HepG2 (cell line): ENCODE measurements at regions not wholly inside any gene's neighbourhood (a gene's known extent, or its start where the extent isn't known, plus 50 kb on each side); places are given as distances from the start of the nearest gene placed in this dataset.

Experiments used
- ATAC-seq: fragments of 200-7000 bp; cut with Tn5 transposase; 3 replicates; pipeline ENCODE4 v1.9.1; 2020; ENCODE audit warnings: mild to moderate bottlenecking, moderate library complexity
- BruUV-seq: library from RNA; stranded (reverse); fragments of 400-500 nt; replicated peaks from 2 replicates; lab custom pipeline; 2021; lab: Mats Ljungman, UMichigan
- CTCF ChIA-PET: fragments of 300-600 bp; formaldehyde crosslinking; extraction: SDS; loops from one replicate; lab custom pipeline; 2021; ENCODE audit warnings: low total read pairs, inconsistent platforms, low intra/inter-chr PET ratio; lab: Yijun Ruan, JAX
- POLR2A ChIA-PET: fragments of 350-600 bp; sonication (Branson Sonifier 250); formaldehyde crosslinking; loops from one replicate; lab custom pipeline; 2020; ENCODE audit warnings: antibody characterized with exemption, inconsistent platforms; lab: Yijun Ruan, JAX
- DNase-seq: peaks from one replicate; pipeline ENCODE4 v3.0.0-alpha.2; 2015; ENCODE audit warnings: low spot score
- FAIRE-seq: peaks from 3 replicates; lab custom pipeline; 2011; peaks lifted over from hg19 to GRCh38; lab: Jason Lieb, UNC
- H2AFZ ChIP-seq: one replicate; pipeline ENCODE4 v1.6.1; 2011; ENCODE audit warnings: low read length, inconsistent platforms
- H3K27ac ChIP-seq: fragments of 300-600 bp; 3 replicates; pipeline ENCODE4 v1.8.0; 2011; ENCODE audit warnings: mixed run types, mild to moderate bottlenecking, mixed read lengths, low read length, inconsistent platforms; ENCODE audit not compliant: insufficient read depth; ENCODE audit errors: extremely low read length
- H3K27me3 ChIP-seq, 2 experiments: fragments of 200-600 bp in 1 of 2; 2 replicates in 1 of 2; 3 replicates in 1 of 2; pipeline versions ENCODE4 v1.6.0 to v1.8.0; 2011; ENCODE audit warnings: low read length in 2 of 2, mild to moderate bottlenecking in 2 of 2, moderate library complexity in 2 of 2, inconsistent platforms in 1 of 2; ENCODE audit not compliant: insufficient read depth in 2 of 2, control insufficient read depth in 1 of 2
- H3K36me3 ChIP-seq, 2 experiments: fragments of 200-600 bp in 1 of 2; replicated peaks in 1 of 2; 2 replicates in 1 of 2; 3 replicates in 1 of 2; pipeline versions ENCODE4 v1.5.1 to v1.8.0; 2011; ENCODE audit warnings: low read length in 2 of 2, inconsistent platforms in 1 of 2; ENCODE audit not compliant: insufficient read depth in 2 of 2, control insufficient read depth in 1 of 2
- H3K4me1 ChIP-seq: 2 replicates; pipeline ENCODE4 v1.5.1; 2012; ENCODE audit warnings: low read length, inconsistent platforms; ENCODE audit not compliant: insufficient read depth
- H3K4me2 ChIP-seq: 2 replicates; pipeline ENCODE4 v1.6.0; 2011; ENCODE audit warnings: low read depth, low read length, inconsistent platforms
- H3K4me3 ChIP-seq, 3 experiments: fragments of 200-600 bp in 1 of 3; sonication (generic), shearing (Covaris generic) in 1 of 3; replicated peaks in 1 of 3; 2 replicates each; pipeline ENCODE4 v1.5.1; 2011 to 2016; ENCODE audit warnings: low read length in 3 of 3, inconsistent platforms in 2 of 3, low read depth in 2 of 3, mild to moderate bottlenecking in 2 of 3, control low read depth in 1 of 3, mixed read lengths in 1 of 3; ENCODE audit not compliant: insufficient read depth in 1 of 3
- H3K79me2 ChIP-seq: one replicate; pipeline ENCODE4 v1.6.1; 2011; ENCODE audit warnings: low read length, inconsistent platforms; ENCODE audit not compliant: insufficient read depth
- H3K9ac ChIP-seq: 2 replicates; pipeline ENCODE4 v1.6.0; 2011; ENCODE audit warnings: mild to moderate bottlenecking, low read depth, low read length, inconsistent platforms; ENCODE audit not compliant: insufficient read depth
- H3K9me3 ChIP-seq: 2 replicates; pipeline ENCODE4 v1.5.1; 2012; ENCODE audit warnings: mild to moderate bottlenecking, low read length
- H4K20me1 ChIP-seq: 2 replicates; pipeline ENCODE4 v1.6.0; 2011; ENCODE audit warnings: inconsistent platforms, mild to moderate bottlenecking, low read length, moderate library complexity; ENCODE audit not compliant: insufficient read depth
- ETV5 ChIP-seq: IDR thresholded peaks from 2 replicates; pipeline ENCODE4 v1.6.1; 2018; ENCODE audit warnings: missing biosample characterization, missing genetic modification reagents, inconsistent platforms, borderline replicate concordance
- GTF3A ChIP-seq: sonication (generic); formaldehyde crosslinking; conservative IDR thresholded peaks from 2 replicates; pipeline ENCODE4 v1.4.0; 2020; ENCODE audit warnings: mild to moderate bottlenecking, missing genetic modification reagents
- HDAC2 ChIP-seq: sonication (generic); formaldehyde crosslinking; IDR thresholded peaks from 2 replicates; pipeline ENCODE4 v1.4.0; 2020; ENCODE audit warnings: missing genetic modification reagents
- HNRNPLL ChIP-seq: fragments of 200-400 bp; formaldehyde crosslinking; IDR thresholded peaks from 2 replicates; pipeline ENCODE4 v1.6.1; 2017; ENCODE audit warnings: mild to moderate bottlenecking, low read depth, low read length; ENCODE audit not compliant: poor library complexity, severe bottlenecking
- MYC ChIP-seq: sonication (generic); formaldehyde crosslinking; IDR thresholded peaks from 2 replicates; pipeline ENCODE4 v1.9.0; 2021; ENCODE audit warnings: missing genetic modification reagents, borderline replicate concordance
- PAF1 ChIP-seq: IDR thresholded peaks from 2 replicates; pipeline ENCODE4 v1.6.1; 2016; ENCODE audit warnings: missing genetic modification reagents, missing compliant biosample characterization
- SMARCC2 ChIP-seq: fragments of 450-650 bp; IDR thresholded peaks from 2 replicates; pipeline ENCODE4 v1.6.1; 2017; ENCODE audit warnings: antibody characterized with exemption, mild to moderate bottlenecking
- ZBTB21 ChIP-seq: sonication (generic); formaldehyde crosslinking; IDR thresholded peaks from 2 replicates; pipeline ENCODE4 v1.4.0; 2020; ENCODE audit warnings: missing genetic modification reagents
- ZFP36L2 ChIP-seq: sonication (generic); formaldehyde crosslinking; IDR thresholded peaks from 2 replicates; pipeline ENCODE4 v1.4.0; 2020; ENCODE audit warnings: missing genetic modification reagents
- ZNF431 ChIP-seq: sonication (generic); formaldehyde crosslinking; IDR thresholded peaks from 2 replicates; pipeline ENCODE4 v1.9.0; 2022; ENCODE audit warnings: missing genetic modification reagents, low read depth, mild to moderate bottlenecking, borderline replicate concordance
- ZNF577 ChIP-seq: sonication (generic); formaldehyde crosslinking; IDR thresholded peaks from 2 replicates; pipeline ENCODE4 v1.4.0; 2020; ENCODE audit warnings: mild to moderate bottlenecking, low read depth, missing genetic modification reagents, borderline replicate concordance
- ZNF724P ChIP-seq: sonication (generic); formaldehyde crosslinking; IDR thresholded peaks from 2 replicates; pipeline ENCODE4 v1.8.0; 2022; ENCODE audit warnings: missing genetic modification reagents, borderline replicate concordance
- WGBS: methylation state at CpG from one replicate; pipeline ENCODE4 v1.1.6; 2017; ENCODE audit warnings: low lambda C conversion rate; 5-methylcytosine and 5-hydroxymethylcytosine counted together
- in situ Hi-C: cut with HindIII; loops from 2 replicates; pipeline ENCODE4 v1.10.0; 2017; ENCODE audit warnings: low pct_unique_long_range_greater_than_20kb; ENCODE audit not compliant: extremely low pct_ligation_motif_present
- intact Hi-C: fragments of 100-400 bp; cut with micrococcal nuclease; formaldehyde crosslinking; loops from one replicate; pipeline ENCODE4 v1.10.0; 2022; ENCODE audit not compliant: unreplicated experiment
- TF ChIP-seq, protein P1 (sequence below): sonication (generic); formaldehyde crosslinking; IDR thresholded peaks from 2 replicates; pipeline ENCODE4 v1.5.0; 2020; ENCODE audit warnings: missing genetic modification reagents
- TF ChIP-seq, protein P2 (sequence below): sonication (generic); formaldehyde crosslinking; IDR thresholded peaks from 2 replicates; pipeline ENCODE4 v1.4.0; 2020; ENCODE audit warnings: low read depth, mild to moderate bottlenecking, missing genetic modification reagents

DNA sequence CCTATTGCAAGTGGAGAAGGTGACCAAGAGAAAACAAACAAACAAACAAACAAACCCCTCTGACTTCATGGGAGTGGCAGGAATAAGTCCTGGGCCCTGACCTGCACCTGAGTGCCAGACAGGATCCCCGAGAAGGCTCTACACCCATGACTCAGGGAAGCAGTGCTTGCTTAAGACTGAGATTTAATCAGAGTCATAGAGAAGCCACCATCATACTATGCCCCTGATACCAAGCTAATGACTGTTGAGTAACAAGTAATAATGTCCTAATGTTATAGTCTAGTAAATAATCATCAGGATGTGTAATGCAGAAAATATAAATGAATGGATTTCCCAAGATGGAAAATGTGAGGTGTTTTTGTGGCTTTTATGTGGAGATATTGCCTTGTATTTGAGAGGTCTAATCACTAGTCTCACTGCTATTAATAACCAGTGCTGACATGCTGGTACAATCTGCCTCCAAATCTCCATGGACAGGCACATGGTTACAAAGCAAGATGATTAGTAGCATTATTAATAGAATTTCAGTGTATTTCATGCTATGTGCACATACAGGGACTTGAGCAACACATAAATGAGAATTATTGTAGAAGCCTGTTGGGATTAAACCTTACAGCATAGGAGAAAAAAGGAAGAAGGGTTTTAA, 1290.9 kb downstream of the MRPL39 start:
- Histone ChIP-seq H2AFZ (no peak overlapping the region), H3K79me2 (no peaks in the 10 kb centered on the region), H3K9ac (no peak overlapping the region), H3K4me3 (no peak overlapping the region), H3K4me1 (no peaks in the 10 kb centered on the region), H3K36me3 (no peaks in the 10 kb centered on the region), H3K4me2 (no peak overlapping the region), H3K27ac (no peak overlapping the region), H4K20me1 (no peaks in the 10 kb centered on the region), H3K9me3 (peaks cover 80% of the 10 kb centered on the region), H3K27me3 (no peaks in the 10 kb centered on the region)
- WGBS: 0% methylated on average over 1 of the region's 1 CpG
- no peak for ATAC-seq
- ChIA-PET POLR2A (no interaction called here), CTCF (no interaction called here)
- TF ChIP-seq ZNF724P (no peak), HNRNPLL (no peak), MYC (no peak), ZFP36L2 (CRISPR knock-in tag) (no peak), ZNF431 (CRISPR knock-in tag) (no peak), ZNF577 (no peak), GTF3A (CRISPR knock-in tag) (no peak), HDAC2 (CRISPR knock-in tag) (no peak), ZBTB21 (CRISPR knock-in tag) (no peak), ETV5 (CRISPR knock-in tag) (no peak), SMARCC2 (no peak), PAF1 (CRISPR knock-in tag) (no peak)
- TF ChIP-seq, protein P1, sequence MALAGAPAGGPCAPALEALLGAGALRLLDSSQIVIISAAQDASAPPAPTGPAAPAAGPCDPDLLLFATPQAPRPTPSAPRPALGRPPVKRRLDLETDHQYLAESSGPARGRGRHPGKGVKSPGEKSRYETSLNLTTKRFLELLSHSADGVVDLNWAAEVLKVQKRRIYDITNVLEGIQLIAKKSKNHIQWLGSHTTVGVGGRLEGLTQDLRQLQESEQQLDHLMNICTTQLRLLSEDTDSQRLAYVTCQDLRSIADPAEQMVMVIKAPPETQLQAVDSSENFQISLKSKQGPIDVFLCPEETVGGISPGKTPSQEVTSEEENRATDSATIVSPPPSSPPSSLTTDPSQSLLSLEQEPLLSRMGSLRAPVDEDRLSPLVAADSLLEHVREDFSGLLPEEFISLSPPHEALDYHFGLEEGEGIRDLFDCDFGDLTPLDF (CRISPR knock-in tag): no peak
- TF ChIP-seq, protein P2, sequence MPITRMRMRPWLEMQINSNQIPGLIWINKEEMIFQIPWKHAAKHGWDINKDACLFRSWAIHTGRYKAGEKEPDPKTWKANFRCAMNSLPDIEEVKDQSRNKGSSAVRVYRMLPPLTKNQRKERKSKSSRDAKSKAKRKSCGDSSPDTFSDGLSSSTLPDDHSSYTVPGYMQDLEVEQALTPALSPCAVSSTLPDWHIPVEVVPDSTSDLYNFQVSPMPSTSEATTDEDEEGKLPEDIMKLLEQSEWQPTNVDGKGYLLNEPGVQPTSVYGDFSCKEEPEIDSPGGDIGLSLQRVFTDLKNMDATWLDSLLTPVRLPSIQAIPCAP: no peak
- no TSS peak for BruUV-seq
- in situ Hi-C loops: no loop called here
- FAIRE-seq: no peak
- intact Hi-C loops: no loop called here
- DNase-seq: no peak
